ENCODE measurements at regions not wholly inside any gene's neighbourhood (a gene's known extent, or its start where the extent isn't known, plus 50 kb on each side); places are given as distances from the start of the nearest gene placed in this dataset.

DNA sequence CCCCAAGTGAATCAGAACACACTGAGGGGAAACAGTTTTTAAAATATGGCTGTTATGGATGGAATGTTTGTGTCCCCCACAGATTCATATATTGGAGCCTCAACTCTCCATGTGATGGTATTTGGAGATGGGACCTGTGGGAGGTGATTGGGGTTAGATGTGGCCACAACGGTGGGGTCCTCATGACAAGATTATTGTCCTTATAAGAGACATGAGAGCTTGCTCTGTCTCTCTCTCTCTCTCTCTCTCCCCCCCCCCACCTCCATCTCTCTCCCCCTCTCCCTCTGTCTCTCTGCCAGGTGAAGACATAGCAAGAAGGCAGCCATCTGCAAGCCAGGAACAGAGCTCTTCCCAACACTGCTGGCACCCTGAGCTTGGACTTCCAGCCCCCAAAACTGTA is 315.8 kb upstream of the MGMT start:
- no peaks in the 10 kb centered on the region for H3K27me3 ChIP-seq (ENCODE audit: control insufficient read depth, insufficient read depth, low read length)
- no peak overlapping the region for H3K9ac ChIP-seq (ENCODE audit: low read length)
- no peaks in the 10 kb centered on the region for H3K36me3 ChIP-seq (ENCODE audit: control insufficient read depth, insufficient read depth, low read length)
- H3K4me1 ChIP-seq (ENCODE audit: control insufficient read depth, insufficient read depth, low read length), result no peaks in the 10 kb centered on the region
- H3K9me3 ChIP-seq (ENCODE audit: control insufficient read depth, low read length), result no peaks in the 10 kb centered on the region
- no peak overlapping the region for H3K4me3 ChIP-seq (ENCODE audit: low read length)

DNA sequence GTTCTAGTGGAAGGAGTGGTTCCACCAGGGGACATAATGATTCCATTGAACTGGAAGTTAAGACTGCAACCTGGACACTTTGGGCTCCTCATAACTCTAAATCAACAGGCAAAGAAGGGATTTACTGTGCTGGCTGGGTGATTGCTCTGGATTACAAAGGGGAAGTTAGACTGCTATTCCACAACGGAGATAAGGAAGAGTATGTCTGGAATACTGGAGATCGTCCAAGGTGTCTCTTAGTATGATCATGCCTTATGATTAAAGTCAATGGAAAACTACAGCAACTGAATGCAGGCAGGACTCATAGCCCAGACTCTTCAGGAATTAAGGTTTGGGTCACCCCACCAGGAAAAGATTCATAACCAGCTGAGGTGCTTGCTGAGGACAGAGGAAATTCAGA is 310.6 kb upstream of the MGMT start:
- H3K4me3 ChIP-seq (ENCODE audit: low read length), result no peak overlapping the region
- H3K4me1 ChIP-seq (ENCODE audit: control insufficient read depth, insufficient read depth, low read length), result no peaks in the 10 kb centered on the region
- no peaks in the 10 kb centered on the region for H3K27me3 ChIP-seq (ENCODE audit: control insufficient read depth, insufficient read depth, low read length)
- no peaks in the 10 kb centered on the region for H3K9me3 ChIP-seq (ENCODE audit: control insufficient read depth, low read length)
- no peaks in the 10 kb centered on the region for H3K36me3 ChIP-seq (ENCODE audit: control insufficient read depth, insufficient read depth, low read length)
- no peak overlapping the region for H3K9ac ChIP-seq (ENCODE audit: low read length)

DNA sequence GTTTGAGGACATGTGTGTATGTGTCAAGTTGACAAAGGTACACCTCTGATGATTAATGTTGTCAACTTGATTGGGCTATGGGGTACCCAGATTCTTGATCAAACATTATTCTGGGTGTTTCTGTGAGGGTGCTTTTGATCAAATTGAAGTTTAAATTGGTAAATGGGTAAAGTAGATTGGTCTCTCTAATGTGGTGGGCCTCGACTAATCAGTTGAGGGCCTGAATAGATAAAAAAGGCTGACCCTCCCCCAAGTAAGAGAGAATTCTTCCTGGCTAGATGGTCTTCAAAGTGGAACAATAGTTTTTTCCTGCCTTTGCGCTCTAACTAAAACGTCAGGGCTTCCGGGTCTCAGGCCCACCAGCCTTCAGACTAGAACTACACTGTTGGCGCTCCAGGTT is 309.9 kb upstream of the MGMT start:
- H3K4me3 ChIP-seq (ENCODE audit: low read length), result no peak overlapping the region
- no peak overlapping the region for H3K9ac ChIP-seq (ENCODE audit: low read length)
- no peaks in the 10 kb centered on the region for H3K4me1 ChIP-seq (ENCODE audit: control insufficient read depth, insufficient read depth, low read length)
- no peaks in the 10 kb centered on the region for H3K27me3 ChIP-seq (ENCODE audit: control insufficient read depth, insufficient read depth, low read length)
- H3K9me3 ChIP-seq (ENCODE audit: control insufficient read depth, low read length), result no peaks in the 10 kb centered on the region
- no peaks in the 10 kb centered on the region for H3K36me3 ChIP-seq (ENCODE audit: control insufficient read depth, insufficient read depth, low read length)

DNA sequence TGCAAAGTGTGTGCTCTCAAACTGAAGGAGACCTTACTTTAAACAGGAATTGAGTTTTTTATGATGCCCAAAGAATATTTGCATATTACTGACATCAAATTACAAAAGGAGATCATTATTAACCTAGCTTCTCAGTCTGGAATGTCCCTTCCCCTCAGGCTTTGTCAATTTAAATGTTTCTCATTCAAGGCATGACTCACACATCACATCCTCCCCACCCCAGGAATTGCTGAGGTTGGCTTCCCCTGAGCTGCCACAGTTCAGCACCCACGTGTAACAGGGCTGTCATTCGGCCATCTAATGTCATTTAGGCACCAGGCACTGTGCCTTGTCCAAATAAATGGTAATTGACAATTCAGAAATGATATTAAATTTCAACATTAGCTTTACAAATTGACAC is 305.9 kb upstream of the MGMT start:
- Histone ChIP-seq H3K9ac (ENCODE audit: low read length) (no peak overlapping the region), H3K4me1 (ENCODE audit: control insufficient read depth, insufficient read depth, low read length) (no peaks in the 10 kb centered on the region)

DNA sequence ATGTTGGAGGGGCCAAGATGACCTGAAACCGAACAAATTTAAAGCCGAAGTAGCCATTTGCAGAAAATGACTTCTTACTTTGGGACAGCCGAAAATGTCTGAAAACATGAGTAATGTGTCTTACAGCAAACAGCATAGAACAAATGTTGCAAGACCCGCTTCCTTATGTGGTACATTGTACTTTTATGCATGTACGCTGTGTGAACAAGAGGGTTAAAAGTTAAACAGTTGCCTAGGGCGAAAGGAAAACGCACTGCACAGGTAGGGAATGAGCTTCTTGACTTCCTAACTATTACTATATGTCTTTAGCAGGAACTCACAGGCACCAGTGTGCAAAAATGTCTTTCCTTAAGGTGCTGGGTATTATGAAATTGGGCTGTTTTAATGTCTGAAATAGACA is 303.5 kb upstream of the MGMT start:
- Histone ChIP-seq H3K27me3 (ENCODE audit: control insufficient read depth, insufficient read depth, low read length) (no peaks in the 10 kb centered on the region), H3K36me3 (ENCODE audit: control insufficient read depth, insufficient read depth, low read length) (no peaks in the 10 kb centered on the region), H3K4me1 (ENCODE audit: control insufficient read depth, insufficient read depth, low read length) (no peaks in the 10 kb centered on the region), H3K4me3 (ENCODE audit: low read length) (no peak overlapping the region), H3K9ac (ENCODE audit: low read length) (no peak overlapping the region), H3K9me3 (ENCODE audit: control insufficient read depth, low read length) (no peaks in the 10 kb centered on the region)

More for the DNA sequence above, 305.9 kb upstream of the MGMT start:
- Histone ChIP-seq H3K36me3 (ENCODE audit: control insufficient read depth, insufficient read depth, low read length) (no peaks in the 10 kb centered on the region), H3K27me3 (ENCODE audit: control insufficient read depth, insufficient read depth, low read length) (no peaks in the 10 kb centered on the region), H3K4me3 (ENCODE audit: low read length) (no peak overlapping the region), H3K9me3 (ENCODE audit: control insufficient read depth, low read length) (no peaks in the 10 kb centered on the region)

DNA sequence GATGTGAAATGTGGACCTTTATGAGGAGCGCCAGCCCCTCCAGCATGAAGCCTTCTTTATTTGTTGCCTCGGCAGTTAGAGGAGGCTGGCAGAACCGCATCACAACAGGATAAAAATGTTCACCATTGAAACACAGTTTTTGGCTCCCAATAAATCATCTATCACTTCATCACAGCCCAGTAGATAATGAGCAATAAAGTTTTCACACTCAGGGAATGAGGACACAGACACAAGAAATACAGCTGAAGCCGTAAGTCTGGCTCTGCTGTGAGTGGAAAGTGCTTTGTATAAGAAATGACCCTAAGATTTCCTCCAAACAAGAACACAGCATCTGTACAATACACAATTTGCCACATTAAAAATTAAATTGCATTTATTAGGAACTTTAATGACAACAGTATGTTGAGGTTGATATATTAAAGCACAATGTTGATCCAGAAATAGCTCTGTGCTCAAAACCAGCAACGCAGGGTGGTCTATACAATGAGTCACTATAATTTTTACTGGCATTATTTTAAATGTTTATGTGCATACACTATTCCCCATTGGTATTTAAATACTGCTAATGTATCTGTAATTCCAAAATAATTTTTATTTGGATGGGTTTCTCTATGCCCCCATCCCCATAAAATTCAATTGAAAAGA is 301.8 kb upstream of the MGMT start:
- no peaks in the 10 kb centered on the region for H3K27me3 ChIP-seq (ENCODE audit: control insufficient read depth, insufficient read depth, low read length)
- no peaks in the 10 kb centered on the region for H3K9me3 ChIP-seq (ENCODE audit: control insufficient read depth, low read length)
- H3K4me1 ChIP-seq (ENCODE audit: control insufficient read depth, insufficient read depth, low read length), result no peaks in the 10 kb centered on the region
- H3K36me3 ChIP-seq (ENCODE audit: control insufficient read depth, insufficient read depth, low read length), result no peaks in the 10 kb centered on the region
- H3K4me3 ChIP-seq (ENCODE audit: low read length), result no peak overlapping the region
- H3K9ac ChIP-seq (ENCODE audit: low read length), result no peak overlapping the region

DNA sequence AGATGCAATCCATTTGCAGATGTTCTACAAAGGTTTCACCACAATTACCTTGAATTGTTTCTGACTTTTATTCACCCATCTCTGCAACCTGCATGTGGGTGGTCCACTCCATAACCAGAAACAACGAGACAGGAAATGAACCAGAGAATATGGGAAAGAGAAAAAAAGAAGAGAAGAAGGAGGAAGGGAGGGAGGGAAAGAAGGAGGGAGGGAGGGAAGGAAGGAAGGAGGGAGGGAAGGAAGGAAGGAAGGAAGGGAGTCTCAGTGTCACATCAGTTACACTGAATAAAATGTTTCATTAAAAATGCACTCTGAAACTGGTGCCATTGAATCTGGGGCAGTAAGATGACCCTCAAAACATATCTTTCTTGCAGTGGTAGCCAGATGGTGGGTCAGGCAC is 301.3 kb upstream of the MGMT start:
- H3K4me3 ChIP-seq (ENCODE audit: low read length), result no peak overlapping the region
- no peak overlapping the region for H3K9ac ChIP-seq (ENCODE audit: low read length)
- no peaks in the 10 kb centered on the region for H3K4me1 ChIP-seq (ENCODE audit: control insufficient read depth, insufficient read depth, low read length)
- H3K9me3 ChIP-seq (ENCODE audit: control insufficient read depth, low read length), result no peaks in the 10 kb centered on the region
- H3K36me3 ChIP-seq (ENCODE audit: control insufficient read depth, insufficient read depth, low read length), result no peaks in the 10 kb centered on the region
- H3K27me3 ChIP-seq (ENCODE audit: control insufficient read depth, insufficient read depth, low read length), result no peaks in the 10 kb centered on the region

GRCh38 chr10:129168660-129169059 is 298.4 kb upstream of the MGMT start:
- no peaks in the 10 kb centered on the region for H3K27me3 ChIP-seq (ENCODE audit: control insufficient read depth, insufficient read depth, low read length)
- no peaks in the 10 kb centered on the region for H3K9me3 ChIP-seq (ENCODE audit: control insufficient read depth, low read length)
- no peaks in the 10 kb centered on the region for H3K4me1 ChIP-seq (ENCODE audit: control insufficient read depth, insufficient read depth, low read length)
- no peak overlapping the region for H3K4me3 ChIP-seq (ENCODE audit: low read length)
- H3K9ac ChIP-seq (ENCODE audit: low read length), result no peak overlapping the region
- no peaks in the 10 kb centered on the region for H3K36me3 ChIP-seq (ENCODE audit: control insufficient read depth, insufficient read depth, low read length)

DNA sequence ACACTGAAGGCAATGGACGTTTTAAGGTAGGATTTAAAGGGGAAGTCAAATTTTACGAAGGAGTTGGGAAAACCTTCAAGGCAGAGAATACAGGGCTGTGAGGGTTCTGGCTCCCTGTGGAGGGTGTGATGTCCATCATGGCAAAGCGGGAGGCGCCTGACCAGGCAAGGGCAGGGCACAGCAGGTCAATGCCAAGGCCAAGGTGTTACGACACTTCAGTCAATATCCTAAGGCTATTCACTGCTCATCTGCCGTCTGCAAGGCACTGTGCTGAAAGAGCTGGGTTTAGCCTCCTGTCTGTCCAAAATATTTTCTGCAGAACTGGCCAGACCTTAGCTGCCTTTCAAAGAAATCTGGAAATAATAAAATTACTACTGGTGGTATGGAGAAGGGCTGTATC is 297.9 kb upstream of the MGMT start:
- Histone ChIP-seq H3K9ac (ENCODE audit: low read length) (no peak overlapping the region), H3K4me1 (ENCODE audit: control insufficient read depth, insufficient read depth, low read length) (no peaks in the 10 kb centered on the region), H3K36me3 (ENCODE audit: control insufficient read depth, insufficient read depth, low read length) (no peaks in the 10 kb centered on the region), H3K9me3 (ENCODE audit: control insufficient read depth, low read length) (no peaks in the 10 kb centered on the region), H3K4me3 (ENCODE audit: low read length) (no peak overlapping the region), H3K27me3 (ENCODE audit: control insufficient read depth, insufficient read depth, low read length) (no peaks in the 10 kb centered on the region)

DNA sequence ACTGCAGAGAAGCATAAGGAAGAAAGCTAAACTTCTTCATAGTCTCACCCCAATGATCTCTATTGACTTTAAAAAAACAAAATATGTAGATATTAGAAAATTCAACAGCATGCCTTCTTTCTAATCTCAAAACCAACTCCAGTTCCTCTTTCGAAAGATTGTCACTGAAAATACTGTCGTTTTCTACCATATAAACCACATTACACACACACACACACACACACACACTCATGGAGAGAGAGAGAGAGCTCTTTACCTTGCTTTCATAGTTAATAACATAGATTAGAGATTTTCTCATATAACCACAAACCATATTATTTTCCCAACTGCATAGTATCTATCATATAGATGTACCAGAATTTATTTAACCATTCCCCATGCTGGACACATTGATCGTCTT is 296.2 kb upstream of the MGMT start:
- H3K9ac ChIP-seq (ENCODE audit: low read length), result no peak overlapping the region

DNA sequence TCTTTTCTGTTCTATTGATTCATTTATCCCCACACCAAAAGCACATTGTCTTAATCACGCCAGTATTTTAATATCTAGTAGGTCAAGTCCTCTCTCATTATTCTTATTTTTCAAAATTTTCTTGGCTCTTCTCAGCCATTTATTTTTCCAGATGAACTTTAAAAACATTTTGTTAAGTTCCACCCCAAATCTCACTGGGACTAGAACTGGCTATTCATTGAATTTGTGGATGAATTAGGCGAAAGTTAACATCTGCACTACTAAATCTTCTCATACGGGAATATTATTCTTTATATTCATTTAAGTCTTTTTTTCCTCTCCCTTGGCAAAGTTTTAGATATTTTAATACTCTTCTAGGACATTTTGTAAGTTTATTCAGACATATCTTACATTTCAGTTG is 295.2 kb upstream of the MGMT start:
- no peak overlapping the region for H3K4me3 ChIP-seq (ENCODE audit: low read length)
- H3K27me3 ChIP-seq (ENCODE audit: control insufficient read depth, insufficient read depth, low read length), result no peaks in the 10 kb centered on the region
- no peaks in the 10 kb centered on the region for H3K9me3 ChIP-seq (ENCODE audit: control insufficient read depth, low read length)

More for the DNA sequence above, 296.2 kb upstream of the MGMT start:
- H3K9me3 ChIP-seq (ENCODE audit: control insufficient read depth, low read length), result no peaks in the 10 kb centered on the region
- H3K27me3 ChIP-seq (ENCODE audit: control insufficient read depth, insufficient read depth, low read length), result no peaks in the 10 kb centered on the region
- H3K4me3 ChIP-seq (ENCODE audit: low read length), result no peak overlapping the region
- H3K4me1 ChIP-seq (ENCODE audit: control insufficient read depth, insufficient read depth, low read length), result no peaks in the 10 kb centered on the region
- no peaks in the 10 kb centered on the region for H3K36me3 ChIP-seq (ENCODE audit: control insufficient read depth, insufficient read depth, low read length)

DNA sequence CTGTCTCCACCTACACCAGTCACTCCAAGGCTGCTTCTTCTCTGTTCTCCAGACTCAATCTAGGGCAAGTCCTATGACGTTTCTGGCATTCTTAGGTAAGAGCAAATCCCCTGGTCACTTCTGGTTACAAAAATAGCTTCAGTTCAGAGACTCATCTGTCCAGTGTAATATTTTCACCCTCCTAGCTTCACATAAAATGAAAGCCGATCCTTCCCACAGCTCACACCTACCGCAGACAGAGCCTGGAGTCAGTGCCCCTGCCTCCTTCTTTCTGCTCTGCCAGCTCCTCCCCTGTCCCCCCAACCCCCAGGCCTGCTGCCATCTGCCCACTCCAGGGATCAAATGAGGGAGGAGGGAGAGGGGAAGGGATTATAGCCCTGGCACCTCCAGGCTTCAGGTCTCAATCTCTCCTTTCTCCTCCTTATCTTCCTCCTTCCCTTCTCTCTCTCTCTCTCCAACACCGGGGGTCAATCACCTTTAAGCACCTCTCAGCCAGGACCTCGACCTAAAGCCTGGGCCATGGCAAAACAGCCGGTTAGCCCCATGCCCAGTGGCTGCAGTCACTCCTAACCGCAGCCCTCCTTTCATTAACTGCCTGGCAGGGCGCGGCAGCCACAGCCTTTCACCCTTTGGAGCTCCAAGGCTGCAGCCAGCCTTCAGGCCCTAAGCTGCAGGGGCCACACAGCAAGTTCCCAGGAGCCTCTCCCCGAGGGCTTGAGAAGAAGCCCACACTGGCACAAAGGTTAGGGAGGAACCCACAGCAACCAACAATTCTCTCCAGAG is 292.6 kb upstream of the MGMT start:
- no peaks in the 10 kb centered on the region for H3K36me3 ChIP-seq (ENCODE audit: control insufficient read depth, insufficient read depth, low read length)
- H3K4me1 ChIP-seq (ENCODE audit: control insufficient read depth, insufficient read depth, low read length), result no peaks in the 10 kb centered on the region
- H3K9me3 ChIP-seq (ENCODE audit: control insufficient read depth, low read length), result no peaks in the 10 kb centered on the region
- H3K4me3 ChIP-seq (ENCODE audit: low read length), result no peak overlapping the region
- no peak overlapping the region for H3K9ac ChIP-seq (ENCODE audit: low read length)
- no peaks in the 10 kb centered on the region for H3K27me3 ChIP-seq (ENCODE audit: control insufficient read depth, insufficient read depth, low read length)

More for the DNA sequence above, 295.2 kb upstream of the MGMT start:
- Histone ChIP-seq H3K4me1 (ENCODE audit: control insufficient read depth, insufficient read depth, low read length) (no peaks in the 10 kb centered on the region), H3K36me3 (ENCODE audit: control insufficient read depth, insufficient read depth, low read length) (no peaks in the 10 kb centered on the region), H3K9ac (ENCODE audit: low read length) (no peak overlapping the region)

Data from mucosa of stomach (tissue), 1 donor.